A549 (cell line): ENCODE measurements at regions not wholly inside any gene's neighbourhood (a gene's known extent, or its start where the extent isn't known, plus 50 kb on each side); places are given as distances from the start of the nearest gene placed in this dataset.

ENCODE experiments used
- KDM1A ChIP-seq: fragments of 200-600 bp; sonication (generic); IDR thresholded peaks from 2 replicates; pipeline ENCODE4 v1.6.1; 2016; ENCODE audit warnings: low read depth, mild to moderate bottlenecking
- RAD21 ChIP-seq, 2 experiments: fragments of >200 bp in 1 of 2; sonication (Bioruptor Twin) in 1 of 2; formaldehyde crosslinking in 1 of 2; IDR thresholded peaks in 1 of 2; conservative IDR thresholded peaks in 1 of 2; 2 replicates in 1 of 2; 3 replicates in 1 of 2; pipeline ENCODE4 v1.6.1; 2012 to 2018; ENCODE audit warnings: inconsistent platforms in 1 of 2
- TF ChIP-seq, protein P1 (sequence below): fragments of >200 bp; sonication (Bioruptor Twin); formaldehyde crosslinking; IDR thresholded peaks from 3 replicates; pipeline ENCODE4 v1.5.1; 2016

- TF ChIP-seq KDM1A (no peak), RAD21 (conservative IDR thresholded peaks at IDR 0.05 in 1 of 2, IDR thresholded peaks at IDR 0.05 in 1 of 2) (no peak)
- TF ChIP-seq, protein P1, sequence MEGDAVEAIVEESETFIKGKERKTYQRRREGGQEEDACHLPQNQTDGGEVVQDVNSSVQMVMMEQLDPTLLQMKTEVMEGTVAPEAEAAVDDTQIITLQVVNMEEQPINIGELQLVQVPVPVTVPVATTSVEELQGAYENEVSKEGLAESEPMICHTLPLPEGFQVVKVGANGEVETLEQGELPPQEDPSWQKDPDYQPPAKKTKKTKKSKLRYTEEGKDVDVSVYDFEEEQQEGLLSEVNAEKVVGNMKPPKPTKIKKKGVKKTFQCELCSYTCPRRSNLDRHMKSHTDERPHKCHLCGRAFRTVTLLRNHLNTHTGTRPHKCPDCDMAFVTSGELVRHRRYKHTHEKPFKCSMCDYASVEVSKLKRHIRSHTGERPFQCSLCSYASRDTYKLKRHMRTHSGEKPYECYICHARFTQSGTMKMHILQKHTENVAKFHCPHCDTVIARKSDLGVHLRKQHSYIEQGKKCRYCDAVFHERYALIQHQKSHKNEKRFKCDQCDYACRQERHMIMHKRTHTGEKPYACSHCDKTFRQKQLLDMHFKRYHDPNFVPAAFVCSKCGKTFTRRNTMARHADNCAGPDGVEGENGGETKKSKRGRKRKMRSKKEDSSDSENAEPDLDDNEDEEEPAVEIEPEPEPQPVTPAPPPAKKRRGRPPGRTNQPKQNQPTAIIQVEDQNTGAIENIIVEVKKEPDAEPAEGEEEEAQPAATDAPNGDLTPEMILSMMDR = no peak
Measured at GRCh38 chr11:59264736-59265135, 52.0 kb upstream of the MPEG1 start.
